WI38 (cell line): ENCODE measurements at regions not wholly inside any gene's neighbourhood (a gene's known extent, or its start where the extent isn't known, plus 50 kb on each side); places are given as distances from the start of the nearest gene placed in this dataset.

Source experiments
- H3K4me3 ChIP-seq: 2 replicates; pipeline ENCODE4 v1.5.1; 2011; ENCODE audit warnings: low read depth, mild to moderate bottlenecking, control low read depth, low read length
- TF ChIP-seq, protein P1 (sequence below): IDR thresholded peaks from 2 replicates; pipeline ENCODE4 v1.5.1; 2012; ENCODE audit warnings: low read depth, mild to moderate bottlenecking, control low read depth, low read length

DNA sequence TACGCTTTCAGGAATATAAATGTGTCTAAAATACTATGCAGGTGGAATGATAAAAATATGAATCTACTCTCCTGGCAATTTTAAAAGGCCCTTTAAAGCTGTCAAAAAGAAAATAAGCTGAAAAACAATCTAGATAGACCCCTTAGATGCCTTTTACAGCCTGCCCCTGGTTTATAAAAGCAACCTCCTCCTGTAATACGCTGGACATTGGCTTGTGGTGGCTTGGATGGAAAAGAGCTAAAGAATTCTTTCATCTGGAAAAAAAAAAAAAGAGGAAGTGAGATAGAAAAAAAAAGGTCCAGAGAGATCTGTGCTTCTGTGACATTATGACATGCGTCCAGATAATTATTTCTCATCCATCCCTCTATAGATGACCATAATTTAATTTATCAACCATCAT lies 115.9 kb upstream of the NRSN1 start:
- H3K4me3 ChIP-seq: no peak overlapping the region
- TF ChIP-seq, protein P1, sequence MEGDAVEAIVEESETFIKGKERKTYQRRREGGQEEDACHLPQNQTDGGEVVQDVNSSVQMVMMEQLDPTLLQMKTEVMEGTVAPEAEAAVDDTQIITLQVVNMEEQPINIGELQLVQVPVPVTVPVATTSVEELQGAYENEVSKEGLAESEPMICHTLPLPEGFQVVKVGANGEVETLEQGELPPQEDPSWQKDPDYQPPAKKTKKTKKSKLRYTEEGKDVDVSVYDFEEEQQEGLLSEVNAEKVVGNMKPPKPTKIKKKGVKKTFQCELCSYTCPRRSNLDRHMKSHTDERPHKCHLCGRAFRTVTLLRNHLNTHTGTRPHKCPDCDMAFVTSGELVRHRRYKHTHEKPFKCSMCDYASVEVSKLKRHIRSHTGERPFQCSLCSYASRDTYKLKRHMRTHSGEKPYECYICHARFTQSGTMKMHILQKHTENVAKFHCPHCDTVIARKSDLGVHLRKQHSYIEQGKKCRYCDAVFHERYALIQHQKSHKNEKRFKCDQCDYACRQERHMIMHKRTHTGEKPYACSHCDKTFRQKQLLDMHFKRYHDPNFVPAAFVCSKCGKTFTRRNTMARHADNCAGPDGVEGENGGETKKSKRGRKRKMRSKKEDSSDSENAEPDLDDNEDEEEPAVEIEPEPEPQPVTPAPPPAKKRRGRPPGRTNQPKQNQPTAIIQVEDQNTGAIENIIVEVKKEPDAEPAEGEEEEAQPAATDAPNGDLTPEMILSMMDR: no peak

DNA sequence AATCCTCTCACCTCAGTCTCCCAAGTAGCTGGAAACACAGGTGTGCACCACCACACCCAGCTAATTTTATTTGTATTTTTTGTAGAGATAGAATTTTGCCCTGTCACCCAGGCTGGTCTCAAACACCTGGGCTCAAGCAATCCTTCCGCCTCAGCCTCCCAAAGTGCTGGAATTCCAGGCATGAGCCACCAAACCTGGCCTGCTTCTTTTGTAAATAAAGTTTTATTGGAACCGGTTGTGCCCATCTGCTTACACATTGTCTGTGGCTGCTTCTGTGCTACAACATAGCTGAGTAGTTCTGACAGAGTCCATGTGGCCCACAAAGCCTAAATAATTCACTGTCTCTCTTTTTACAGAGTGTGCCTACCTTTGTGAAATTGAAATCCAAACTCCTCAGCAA lies 109.7 kb upstream of the NRSN1 start:
- TF ChIP-seq, protein P1: no peak
- no peak overlapping the region for H3K4me3 ChIP-seq

DNA sequence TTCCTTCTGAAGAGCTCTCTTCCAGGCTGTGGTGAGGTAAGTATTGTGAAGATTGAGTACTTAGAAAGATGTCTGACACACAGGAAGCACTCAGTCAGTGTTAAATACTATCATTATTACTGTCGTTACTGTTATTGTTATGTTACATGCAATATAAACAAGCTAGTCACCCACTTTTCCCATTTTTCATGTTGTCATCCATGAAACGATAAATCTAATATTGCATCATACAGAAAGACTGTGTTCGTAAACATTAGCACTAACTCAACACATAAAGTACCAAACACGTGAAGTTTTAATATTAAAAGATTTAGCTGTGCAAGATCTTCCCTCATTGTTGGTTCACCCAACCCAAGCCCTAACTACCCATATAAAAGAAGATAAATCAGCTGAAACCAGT lies 109.2 kb upstream of the NRSN1 start:
- TF ChIP-seq, protein P1: no peak
- no peak overlapping the region for H3K4me3 ChIP-seq

DNA sequence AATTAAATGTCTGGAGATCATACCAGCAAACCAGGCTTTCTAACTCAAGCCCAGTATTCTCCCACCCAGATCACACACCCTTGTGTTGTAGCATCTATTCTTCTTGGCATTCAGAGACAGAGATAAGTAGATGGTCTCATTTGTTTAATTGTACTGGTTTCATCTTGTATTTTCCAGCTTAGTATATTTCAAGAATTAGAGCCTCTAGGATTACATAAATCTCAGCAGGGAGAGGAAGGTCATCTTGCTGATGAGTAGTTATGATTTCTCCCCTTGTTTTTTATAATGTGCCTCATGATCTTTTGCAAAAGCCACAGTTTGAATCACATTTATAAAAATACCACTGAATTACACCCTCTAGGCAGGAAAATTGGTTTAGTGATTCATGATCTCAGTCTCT lies 106.6 kb upstream of the NRSN1 start:
- TF ChIP-seq, protein P1: no peak
- H3K4me3 ChIP-seq: no peak overlapping the region

DNA sequence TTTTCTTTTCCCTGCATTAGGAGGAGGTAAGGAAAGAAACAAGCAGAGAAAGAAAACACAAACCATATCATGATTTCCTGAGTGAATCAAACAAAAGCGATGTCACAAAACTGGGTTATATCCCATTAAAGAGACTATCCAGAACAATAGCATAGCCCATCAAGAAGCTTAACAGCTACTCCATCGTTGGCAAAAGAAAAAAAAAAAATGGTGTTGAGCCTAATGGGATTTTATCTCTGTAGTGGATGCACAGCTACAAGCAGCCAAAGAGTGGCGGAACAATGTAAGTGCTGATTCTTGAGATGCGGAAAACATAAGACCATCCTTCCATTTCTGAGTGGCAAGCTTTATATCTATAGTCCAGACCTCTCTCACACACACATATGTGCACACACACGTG lies 106.2 kb upstream of the NRSN1 start:
- TF ChIP-seq, protein P1: no peak
- no peak overlapping the region for H3K4me3 ChIP-seq

DNA sequence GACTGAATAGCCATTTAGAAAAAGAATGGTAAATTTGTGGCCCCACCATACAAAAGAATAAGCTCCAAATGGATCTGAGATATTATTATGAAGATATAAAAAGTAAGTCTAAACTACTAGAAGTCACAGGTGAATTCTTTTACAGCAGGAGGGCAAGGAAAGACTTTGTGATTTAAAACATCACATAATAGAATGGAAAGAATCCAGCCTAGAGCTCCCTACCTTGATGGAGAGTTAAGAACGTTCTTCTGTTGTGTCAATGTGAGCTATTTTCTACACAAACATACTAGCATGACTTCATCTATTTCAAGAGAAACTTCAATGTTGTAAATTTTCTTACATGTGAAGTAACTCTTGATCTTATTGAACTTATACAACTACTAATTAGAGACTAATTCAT lies 100.0 kb upstream of the NRSN1 start:
- TF ChIP-seq, protein P1: no peak
- H3K4me3 ChIP-seq: no peak overlapping the region

DNA sequence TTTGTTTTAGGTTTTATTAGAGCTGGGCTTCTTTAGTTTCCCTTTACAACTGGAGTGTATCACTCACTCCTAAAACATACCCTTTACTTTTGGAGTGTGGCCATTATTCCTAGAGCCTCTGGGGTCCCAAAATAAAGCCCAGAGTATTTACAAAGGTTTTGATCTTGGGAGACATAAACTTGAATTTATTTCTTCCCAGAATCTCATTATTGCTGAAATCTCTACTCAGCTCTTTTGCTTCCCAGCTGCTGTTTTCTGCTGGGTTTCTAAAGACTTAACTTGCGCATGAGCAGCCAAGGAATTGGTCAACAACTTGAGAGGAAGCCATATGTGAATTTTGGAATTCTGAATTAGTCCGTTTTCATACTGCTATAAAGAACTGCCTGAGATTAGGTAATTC lies 94.5 kb upstream of the NRSN1 start:
- H3K4me3 ChIP-seq: no peak overlapping the region

More for the DNA sequence above, 94.5 kb upstream of the NRSN1 start:
- TF ChIP-seq, protein P1: no peak
